SU-DHL-6 (cell line): ENCODE measurements at regions not wholly inside any gene's neighbourhood (a gene's known extent, or its start where the extent isn't known, plus 50 kb on each side); places are given as distances from the start of the nearest gene placed in this dataset.

Source experiments
- CTCF ChIP-seq: fragments of 200-600 bp; sonication (generic); IDR thresholded peaks from one replicate; pipeline ENCODE4 v1.5.1; 2017; ENCODE audit warnings: antibody characterized with exemption, mild to moderate bottlenecking, low read length, moderate library complexity; ENCODE audit not compliant: insufficient read depth, poor library complexity, severe bottlenecking
- EZH2phosphoT487 ChIP-seq: fragments of 200-600 bp; sonication (generic), shearing (Covaris generic); conservative IDR thresholded peaks from 2 replicates; pipeline ENCODE4 v1.6.1; 2018; ENCODE audit warnings: mild to moderate bottlenecking, antibody characterized with exemption, low read length, moderate library complexity, mixed read lengths

- TF ChIP-seq CTCF (no peak), EZH2phosphoT487 (no peak)
These were observed 481.7 kb downstream of the GBE1 start for GRCh38 chr3:81279481-81280379.
